Esophagus squamous epithelium (tissue), 4 donors: ENCODE measurements at regions not wholly inside any gene's neighbourhood (a gene's known extent, or its start where the extent isn't known, plus 50 kb on each side); places are given as distances from the start of the nearest gene placed in this dataset.

Experiments used
- CTCF ChIP-seq, 6 experiments: fragments of 450-650 bp in 4 of 6; fragments of 200-600 bp in 2 of 6; sonication (generic) in 2 of 6; IDR thresholded peaks; one replicate each; pipeline ENCODE4 v1.5.1; 2016 to 2019; ENCODE audit warnings: antibody characterized with exemption in 6 of 6, mild to moderate bottlenecking in 4 of 6, moderate library complexity in 4 of 6
- POLR2A ChIP-seq, 4 donors: fragments of 450-650 bp; IDR thresholded peaks; one replicate each; pipeline ENCODE4 v1.6.1; 2017; ENCODE audit warnings: antibody characterized with exemption in 4 of 4, mild to moderate bottlenecking in 4 of 4, moderate library complexity in 3 of 4

- TF ChIP-seq CTCF (IDR thresholded peaks at IDR 0.05), result no peak
- TF ChIP-seq POLR2A (IDR thresholded peaks at IDR 0.05), result no peak
Observed at GRCh38 chr10:4213441-4213840, 428.4 kb upstream of the KLF6 start.
